ENCODE measurements at regions not wholly inside any gene's neighbourhood (a gene's known extent, or its start where the extent isn't known, plus 50 kb on each side); places are given as distances from the start of the nearest gene placed in this dataset.

- no peak overlapping the region for H2AFZ ChIP-seq (ENCODE audit: insufficient read depth, low read depth, low read length, poor library complexity, severe bottlenecking)
- Mint-ChIP-seq H3K36me3 (no peaks in the 10 kb centered on the region), H3K9me3 (no peaks in the 10 kb centered on the region), H3K27me3 (ENCODE audit: low read depth in 3 of 3) (no peaks in the 10 kb centered on the region), H3K27ac (no peak overlapping the region), H3K4me1 (no peaks in the 10 kb centered on the region), H3K4me3 (no peak overlapping the region)
- H3K36me3 ChIP-seq (replicated peaks in 1 of 2; ENCODE audit: control insufficient read depth in 1 of 2, insufficient read depth in 2 of 2, low read length in 2 of 2): no peaks in the 10 kb centered on the region
- 70% methylated on average over 1 of the region's 4 CpGs for WGBS (ENCODE audit: insufficient coverage)
- no peaks in the 10 kb centered on the region for H4K20me1 ChIP-seq (ENCODE audit: insufficient read depth, low read length)
- intact Hi-C loops (cut with micrococcal nuclease): no loop called here
- no peak overlapping the region for H3K4me2 ChIP-seq (replicated peaks; ENCODE audit: extremely low read depth, low read length, poor library complexity, severe bottlenecking)
- no peaks in the 10 kb centered on the region for H3K4me1 ChIP-seq (ENCODE audit: control insufficient read depth in 1 of 2, insufficient read depth in 2 of 2, low read length in 2 of 2)
- H3K27me3 ChIP-seq (ENCODE audit: control insufficient read depth in 2 of 2, insufficient read depth in 2 of 2, low read length in 2 of 2): no peaks in the 10 kb centered on the region
- H3K4me3 ChIP-seq (replicated peaks in 1 of 3; ENCODE audit: low read depth in 2 of 3, low read length in 3 of 3): no peak overlapping the region
- TF ChIP-seq, protein P1, sequence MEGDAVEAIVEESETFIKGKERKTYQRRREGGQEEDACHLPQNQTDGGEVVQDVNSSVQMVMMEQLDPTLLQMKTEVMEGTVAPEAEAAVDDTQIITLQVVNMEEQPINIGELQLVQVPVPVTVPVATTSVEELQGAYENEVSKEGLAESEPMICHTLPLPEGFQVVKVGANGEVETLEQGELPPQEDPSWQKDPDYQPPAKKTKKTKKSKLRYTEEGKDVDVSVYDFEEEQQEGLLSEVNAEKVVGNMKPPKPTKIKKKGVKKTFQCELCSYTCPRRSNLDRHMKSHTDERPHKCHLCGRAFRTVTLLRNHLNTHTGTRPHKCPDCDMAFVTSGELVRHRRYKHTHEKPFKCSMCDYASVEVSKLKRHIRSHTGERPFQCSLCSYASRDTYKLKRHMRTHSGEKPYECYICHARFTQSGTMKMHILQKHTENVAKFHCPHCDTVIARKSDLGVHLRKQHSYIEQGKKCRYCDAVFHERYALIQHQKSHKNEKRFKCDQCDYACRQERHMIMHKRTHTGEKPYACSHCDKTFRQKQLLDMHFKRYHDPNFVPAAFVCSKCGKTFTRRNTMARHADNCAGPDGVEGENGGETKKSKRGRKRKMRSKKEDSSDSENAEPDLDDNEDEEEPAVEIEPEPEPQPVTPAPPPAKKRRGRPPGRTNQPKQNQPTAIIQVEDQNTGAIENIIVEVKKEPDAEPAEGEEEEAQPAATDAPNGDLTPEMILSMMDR (IDR thresholded peaks at IDR 0.05): no peak
- no peak overlapping the region for H3K27ac ChIP-seq (ENCODE audit: low read depth in 1 of 2, low read length in 2 of 2)
- no peaks in the 10 kb centered on the region for H3K79me2 ChIP-seq (ENCODE audit: insufficient read depth, low read length)
- no peaks in the 10 kb centered on the region for H3K9me3 ChIP-seq (replicated peaks in 1 of 2; ENCODE audit: control insufficient read depth in 1 of 2, insufficient read depth in 1 of 2, low read length in 2 of 2)
- no peak overlapping the region for H3K9ac ChIP-seq (ENCODE audit: insufficient read depth, low read length, poor library complexity, severe bottlenecking)
- no peak for DNase-seq
Observed at GRCh38 chr18:60506682-60507081, 134.1 kb upstream of the MC4R start.

- Mint-ChIP-seq H3K9me3 (no peaks in the 10 kb centered on the region), H3K4me3 (no peak overlapping the region), H3K36me3 (no peaks in the 10 kb centered on the region), H3K4me1 (no peaks in the 10 kb centered on the region), H3K27ac (no peak overlapping the region), H3K27me3 (ENCODE audit: low read depth in 3 of 3) (no peaks in the 10 kb centered on the region)
- Histone ChIP-seq H3K9me3 (replicated peaks in 1 of 2; ENCODE audit: control insufficient read depth in 1 of 2, insufficient read depth in 1 of 2, low read length in 2 of 2) (no peaks in the 10 kb centered on the region), H3K4me1 (ENCODE audit: control insufficient read depth in 1 of 2, insufficient read depth in 2 of 2, low read length in 2 of 2) (no peaks in the 10 kb centered on the region), H3K27me3 (ENCODE audit: control insufficient read depth in 2 of 2, insufficient read depth in 2 of 2, low read length in 2 of 2) (no peaks in the 10 kb centered on the region), H4K20me1 (ENCODE audit: insufficient read depth, low read length) (no peaks in the 10 kb centered on the region), H2AFZ (ENCODE audit: insufficient read depth, low read depth, low read length, poor library complexity, severe bottlenecking) (no peak overlapping the region), H3K36me3 (replicated peaks in 1 of 2; ENCODE audit: control insufficient read depth in 1 of 2, insufficient read depth in 2 of 2, low read length in 2 of 2) (no peaks in the 10 kb centered on the region), H3K4me3 (replicated peaks in 1 of 3; ENCODE audit: low read depth in 2 of 3, low read length in 3 of 3) (no peak overlapping the region), H3K79me2 (ENCODE audit: insufficient read depth, low read length) (no peaks in the 10 kb centered on the region), H3K27ac (ENCODE audit: low read depth in 1 of 2, low read length in 2 of 2) (no peak overlapping the region), H3K4me2 (replicated peaks; ENCODE audit: extremely low read depth, low read length, poor library complexity, severe bottlenecking) (no peak overlapping the region), H3K9ac (ENCODE audit: insufficient read depth, low read length, poor library complexity, severe bottlenecking) (no peak overlapping the region)
- intact Hi-C loops (cut with micrococcal nuclease): no loop called here
- 89% methylated on average over 1 of the region's 2 CpGs for WGBS (ENCODE audit: insufficient coverage)
- TF ChIP-seq, protein P1 (IDR thresholded peaks at IDR 0.05): no peak
- no peak for DNase-seq
Observed at GRCh38 chr18:60508108-60508507, 135.5 kb upstream of the MC4R start.
